Inflammatory macrophage treated with lipopolysaccharide for 1 hour (primary cell): ENCODE measurements at regions not wholly inside any gene's neighbourhood (a gene's known extent, or its start where the extent isn't known, plus 50 kb on each side); places are given as distances from the start of the nearest gene placed in this dataset.

Experiments used
- DNase-seq, 2 donors: peaks; one replicate each; pipeline ENCODE4 v3.0.0-alpha.2; 2020 to 2022

DNA sequence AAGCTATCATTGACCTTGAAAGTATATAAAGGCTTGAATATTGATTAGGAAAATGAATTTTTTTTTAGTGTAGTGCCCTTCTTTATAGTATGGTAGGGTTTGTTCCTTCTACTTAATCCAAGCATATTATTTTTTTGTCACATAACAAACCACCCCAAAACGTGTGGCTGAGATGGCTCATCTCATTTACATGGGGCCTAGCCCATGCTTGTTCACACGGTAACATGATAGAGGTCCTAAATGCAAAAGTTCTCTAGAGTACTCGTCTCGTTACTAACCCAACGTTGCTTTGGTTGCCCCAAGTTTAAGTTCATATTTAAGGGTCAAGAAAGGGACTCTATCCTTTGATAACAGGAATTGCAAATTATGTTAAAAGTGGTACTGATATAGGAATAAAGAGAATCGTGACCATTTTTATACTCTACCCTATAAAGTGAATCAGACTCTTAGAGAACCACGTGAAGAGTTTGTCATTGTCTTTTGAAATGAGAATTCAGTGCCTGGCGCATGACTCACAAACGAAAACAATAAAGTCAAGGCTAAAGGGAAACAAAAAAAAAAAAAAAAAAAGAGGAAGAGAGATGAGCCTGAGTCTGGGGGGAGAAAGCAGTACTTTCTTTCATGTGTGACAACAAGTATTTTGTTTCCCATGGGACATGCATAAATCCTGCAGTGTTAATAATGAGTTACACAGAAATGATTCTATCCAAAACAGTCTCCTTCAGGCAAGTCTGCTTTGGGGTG lies 402.8 kb upstream of the NWD2 start:
- DNase-seq = no peak

DNA sequence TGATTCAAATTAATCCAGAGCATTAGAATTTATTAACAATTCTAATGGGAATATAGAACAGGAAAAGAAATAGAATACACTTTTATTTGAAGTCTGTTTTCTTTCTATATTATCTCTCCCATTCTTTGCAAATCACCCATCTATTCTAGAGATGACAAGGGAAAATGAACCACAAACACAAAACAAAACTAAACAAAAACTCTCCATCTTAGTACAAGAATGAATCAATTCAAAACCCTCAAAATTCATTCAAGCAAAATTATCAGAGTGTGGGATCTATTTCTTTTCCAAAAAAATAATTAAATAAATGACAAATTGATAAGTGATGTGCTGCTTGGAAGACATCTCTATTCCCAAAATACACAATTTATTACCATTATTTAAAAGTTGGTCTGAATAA lies 400.1 kb upstream of the NWD2 start:
- no peak for DNase-seq

DNA sequence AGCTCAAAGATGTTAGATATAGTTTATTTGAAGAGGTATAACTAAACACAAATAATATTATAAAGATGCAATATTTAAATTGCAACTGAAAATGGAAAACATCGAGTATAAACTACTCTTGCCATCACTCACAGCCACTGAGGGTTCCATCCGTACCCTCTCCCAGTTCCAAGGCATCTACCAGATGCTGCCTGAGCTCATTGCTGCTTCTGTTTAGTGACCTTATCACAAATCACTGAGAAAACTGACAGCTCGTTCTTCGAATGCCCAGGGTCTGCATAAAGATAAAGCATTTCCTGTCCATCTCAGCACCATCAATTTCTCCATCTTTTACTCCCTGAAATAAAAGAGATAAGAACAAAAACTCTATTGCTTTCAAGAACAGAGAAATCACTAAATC lies 391.7 kb upstream of the NWD2 start:
- no peak for DNase-seq

DNA sequence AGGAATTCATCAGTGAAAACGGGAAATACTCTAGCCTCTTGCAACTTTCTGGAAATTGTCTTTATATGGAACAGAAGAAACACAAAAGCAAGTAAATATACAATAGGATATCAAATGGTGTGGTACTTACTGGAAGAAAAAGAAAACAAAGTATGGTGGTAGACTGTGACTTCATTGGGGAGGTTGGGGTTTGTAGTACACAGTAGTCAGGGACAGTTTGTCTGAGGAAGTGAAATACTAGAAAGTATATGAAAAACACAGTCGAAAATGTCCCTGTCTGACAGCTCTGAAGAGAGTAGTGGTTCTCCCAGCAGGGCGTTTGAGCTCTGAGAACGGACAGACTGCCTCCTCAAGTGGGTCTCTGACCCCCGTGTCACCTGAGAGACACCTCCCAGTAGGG lies 390.0 kb upstream of the NWD2 start:
- DNase-seq = no peak

DNA sequence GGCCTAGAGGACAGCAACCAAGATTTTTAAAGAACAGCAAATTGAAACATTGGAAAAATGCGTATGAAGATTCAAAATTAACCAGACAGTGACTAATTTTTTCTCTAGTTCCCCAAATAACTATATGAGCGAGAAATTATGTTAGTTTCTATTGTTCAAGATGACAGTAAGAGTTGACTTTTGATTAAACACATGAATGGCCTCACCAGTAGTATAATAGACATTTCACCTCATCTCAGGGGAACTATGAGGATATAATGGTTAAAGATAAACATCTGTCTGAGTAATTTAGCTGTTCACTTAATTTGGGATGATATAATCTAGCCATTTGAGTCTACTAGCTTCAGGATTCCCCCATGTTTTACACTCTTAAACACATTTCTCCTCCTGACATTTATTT lies 380.9 kb upstream of the NWD2 start:
- no peak for DNase-seq

DNA sequence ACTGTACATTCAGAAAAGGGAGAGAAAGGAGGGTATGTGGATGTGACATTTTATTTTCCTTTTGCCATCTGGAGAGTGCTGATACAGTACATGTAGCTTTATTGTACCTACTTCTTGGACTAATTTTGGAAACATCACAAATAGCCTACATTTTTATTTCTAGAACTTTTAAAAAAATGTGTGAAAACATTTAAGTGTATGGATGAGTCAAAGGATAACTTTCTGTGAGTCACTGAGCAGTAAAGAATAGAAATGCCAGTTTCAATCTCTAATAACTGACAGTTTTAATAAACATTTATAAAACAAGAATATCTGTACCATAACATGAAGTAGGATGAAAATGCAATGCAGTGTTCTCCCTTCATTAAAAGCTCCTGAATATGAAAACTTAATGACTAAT lies 374.4 kb upstream of the NWD2 start:
- no peak for DNase-seq

DNA sequence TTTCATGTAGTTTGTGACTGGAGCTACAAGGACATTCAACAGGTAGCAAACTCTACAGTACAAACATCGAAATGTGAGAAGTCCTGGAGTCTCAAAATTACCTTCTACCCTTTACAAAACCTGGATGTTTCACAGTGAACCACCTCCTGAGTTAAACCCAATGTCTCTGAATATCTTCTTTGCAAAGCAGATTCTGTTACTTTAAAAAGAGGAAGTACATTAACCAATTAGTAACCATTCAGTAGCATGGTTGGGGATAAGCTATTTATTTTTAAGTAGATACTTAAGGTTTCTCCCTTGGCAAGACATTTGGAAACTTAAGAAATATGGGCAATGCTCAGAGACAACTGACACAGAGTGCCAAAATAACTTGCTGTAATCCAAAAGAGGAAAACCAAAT lies 371.9 kb upstream of the NWD2 start:
- DNase-seq = no peak

DNA sequence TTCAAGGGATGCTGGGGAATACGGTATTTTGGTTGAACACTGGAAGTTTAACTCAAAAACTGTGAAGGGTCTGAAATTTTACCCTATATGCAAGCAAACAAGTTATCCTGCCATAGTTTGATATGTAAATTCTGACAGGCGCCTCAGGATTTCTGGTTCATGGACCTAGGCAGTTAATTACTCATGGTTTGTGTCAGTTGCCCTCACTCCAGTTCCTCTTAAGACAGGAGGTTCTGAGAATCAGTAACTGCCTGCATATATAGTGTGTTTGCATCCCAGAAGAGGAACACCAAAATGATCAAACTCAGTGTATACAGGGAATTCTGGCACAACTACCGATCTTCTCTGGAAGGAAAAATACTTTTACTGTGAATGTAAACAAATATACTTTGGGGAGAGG lies 360.4 kb upstream of the NWD2 start:
- DNase-seq = no peak

DNA sequence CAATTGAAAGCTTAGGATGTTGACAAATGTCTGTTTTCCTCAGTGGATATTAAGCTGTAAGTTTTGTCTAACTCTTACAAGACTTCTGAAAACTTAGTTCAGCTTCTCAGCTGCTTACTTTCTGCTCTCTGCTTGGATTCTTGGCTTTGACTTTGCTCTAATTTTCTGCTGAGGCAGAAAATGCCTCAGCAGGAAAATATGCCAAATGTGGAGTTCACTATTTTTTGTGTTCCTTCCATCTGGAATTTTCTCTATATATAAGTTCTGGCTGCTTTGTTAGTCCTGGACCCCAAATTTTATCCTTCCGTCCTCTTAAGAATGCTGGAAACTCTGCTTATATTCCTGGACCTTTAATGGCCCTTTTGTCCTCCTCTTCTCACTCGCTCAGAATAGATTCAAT lies 352.6 kb upstream of the NWD2 start:
- DNase-seq = no peak

DNA sequence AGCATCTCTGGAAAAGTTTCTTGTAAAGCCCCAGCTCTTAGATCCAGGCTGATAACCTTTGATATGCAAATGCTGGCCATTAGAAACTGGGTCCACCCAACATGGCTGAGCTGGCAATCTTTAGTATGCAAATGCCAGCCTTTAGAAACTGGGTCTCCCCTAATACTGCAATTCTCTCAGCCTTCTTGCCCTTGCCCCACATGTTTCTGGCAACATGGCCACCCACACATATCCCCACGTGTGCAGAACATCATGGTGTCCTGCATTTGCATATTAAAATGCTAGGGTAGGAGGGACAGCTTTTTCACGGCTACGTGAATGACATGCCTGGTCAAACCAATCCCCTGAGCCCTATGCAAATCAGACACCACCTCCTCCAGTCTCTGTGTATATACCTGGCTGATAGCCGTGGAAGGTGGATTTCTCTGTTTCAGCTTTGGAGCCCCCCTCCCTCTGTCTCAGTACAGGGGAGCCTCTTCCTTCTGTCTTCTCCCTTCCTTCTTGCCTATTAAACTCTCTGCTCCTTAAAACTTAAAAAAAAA lies 344.0 kb upstream of the NWD2 start:
- no peak for DNase-seq

DNA sequence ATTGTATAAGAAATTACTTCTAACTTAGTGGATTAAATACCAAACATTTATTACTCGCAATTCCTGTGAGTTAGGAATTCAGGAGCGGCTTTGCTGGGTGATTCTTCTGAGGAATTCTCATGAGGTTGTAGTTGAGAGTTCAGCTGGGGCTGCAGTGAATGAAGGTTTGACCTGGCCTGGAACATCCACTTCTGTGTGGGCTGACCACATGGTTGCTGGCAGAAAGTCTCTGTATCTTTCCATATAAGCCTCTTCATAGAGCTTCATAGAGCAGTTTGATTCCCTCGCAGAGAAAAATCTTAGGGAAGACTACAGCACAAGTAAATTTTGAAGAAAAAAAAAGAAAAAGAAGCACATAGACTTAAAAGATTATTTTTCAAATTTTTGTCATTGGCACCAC lies 339.7 kb upstream of the NWD2 start:
- no peak for DNase-seq

DNA sequence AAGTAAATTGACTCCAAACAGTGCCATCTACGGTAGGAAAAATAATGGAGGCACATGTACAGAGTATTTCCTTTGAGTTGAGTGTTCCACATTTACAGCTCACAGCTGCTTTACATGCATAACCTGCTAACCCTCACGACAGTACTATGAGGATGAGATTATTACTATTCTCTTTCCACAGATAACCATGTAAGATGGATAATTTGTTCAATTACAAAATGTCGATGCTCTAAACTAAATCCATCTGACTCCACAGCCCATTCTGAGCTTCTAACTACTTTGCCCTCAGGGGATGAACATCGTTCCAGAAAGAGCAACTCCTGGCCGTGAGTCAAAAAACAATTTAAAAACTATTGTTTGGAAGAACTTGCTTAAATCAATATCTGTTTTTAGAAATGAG lies 330.4 kb upstream of the NWD2 start:
- no peak for DNase-seq

DNA sequence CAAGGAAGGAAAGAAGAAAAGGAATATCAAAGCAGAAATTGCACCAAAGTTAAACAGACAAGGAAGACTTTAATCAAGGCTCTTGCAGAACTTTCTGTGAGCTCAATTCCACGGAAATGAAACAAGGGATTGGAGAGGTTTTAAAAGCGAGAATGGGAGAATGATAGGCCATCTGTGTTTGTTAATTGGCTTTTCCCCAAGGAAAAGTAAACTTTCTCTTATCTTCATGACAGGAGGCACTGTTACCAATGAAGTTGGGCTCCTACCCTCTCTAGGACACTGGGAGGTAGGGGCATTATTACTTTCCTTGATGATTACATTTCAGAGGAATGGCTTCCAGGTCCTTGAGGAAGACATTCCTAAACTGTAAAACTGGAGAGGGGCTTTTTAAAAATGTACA lies 328.8 kb upstream of the NWD2 start:
- no peak for DNase-seq

DNA sequence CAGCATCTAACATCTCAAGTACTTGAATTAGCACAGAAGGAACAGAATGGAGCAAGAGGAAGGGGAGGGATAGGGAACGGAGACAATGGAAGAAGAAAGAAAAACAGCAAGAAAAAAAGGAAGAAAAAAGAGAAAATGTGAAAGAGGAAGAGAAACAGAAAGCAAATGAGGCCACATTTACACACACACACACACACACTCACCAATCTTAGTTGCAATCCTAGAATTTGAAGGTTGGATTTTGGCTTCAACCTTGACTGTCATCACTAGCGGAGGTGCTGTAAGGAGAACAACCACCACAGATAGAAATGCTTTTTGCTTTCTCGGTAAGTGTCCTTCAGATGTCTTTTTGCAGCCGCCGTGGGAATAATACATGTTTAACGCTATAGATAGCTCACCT lies 327.1 kb upstream of the NWD2 start:
- no peak for DNase-seq

DNA sequence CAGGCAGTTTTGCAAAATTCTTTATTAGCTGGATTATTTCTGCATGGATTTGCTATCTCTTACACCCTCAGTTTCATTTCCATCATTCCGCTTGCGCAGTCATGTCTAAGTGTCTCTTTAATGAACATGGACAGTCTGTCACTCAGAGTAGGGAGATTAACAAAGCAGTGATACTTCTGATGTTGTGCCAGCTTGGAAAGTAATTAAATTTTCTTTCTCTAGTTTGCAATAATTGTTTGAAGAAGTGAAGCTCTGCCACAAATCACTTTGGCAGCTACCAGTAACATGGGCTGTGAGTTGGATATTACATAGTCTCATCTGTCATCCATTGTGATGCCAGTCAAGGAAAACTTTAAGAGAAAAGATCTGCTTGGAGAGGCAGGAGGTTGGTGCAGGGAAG lies 324.8 kb upstream of the NWD2 start:
- no peak for DNase-seq

DNA sequence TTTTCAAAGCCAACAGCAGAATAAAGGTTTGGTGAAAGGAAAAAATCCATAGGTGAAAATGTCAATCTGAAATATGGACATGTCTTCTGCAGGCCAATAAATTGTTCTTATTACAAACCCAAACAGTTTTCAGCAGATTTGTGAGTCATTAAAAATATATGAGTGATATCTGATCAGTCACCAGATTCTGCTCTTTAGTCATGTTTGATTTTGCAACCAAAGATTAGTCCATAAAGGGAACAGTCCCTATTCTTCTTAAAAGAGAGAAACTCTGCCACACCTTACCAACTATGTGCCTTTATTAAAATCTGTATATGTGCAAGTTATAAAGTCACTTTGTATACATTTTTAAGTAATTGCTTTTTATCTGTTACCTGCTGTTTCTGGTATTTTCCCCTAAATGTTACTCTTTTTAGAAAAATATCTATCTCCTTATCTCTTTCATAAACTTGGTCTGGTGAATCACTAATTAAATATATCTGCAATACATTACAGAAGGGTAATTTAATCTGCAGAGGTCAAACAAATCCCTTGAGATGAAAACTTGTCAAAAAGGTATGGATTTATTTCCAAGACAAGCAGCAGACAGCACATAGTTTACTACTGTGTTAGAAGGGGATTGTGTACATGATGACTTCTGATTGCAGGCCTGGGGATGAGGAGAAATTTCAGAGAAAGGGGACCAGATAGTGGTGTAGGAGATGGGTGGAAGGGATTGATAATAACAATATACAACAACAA lies 322.9 kb upstream of the NWD2 start:
- no peak for DNase-seq

DNA sequence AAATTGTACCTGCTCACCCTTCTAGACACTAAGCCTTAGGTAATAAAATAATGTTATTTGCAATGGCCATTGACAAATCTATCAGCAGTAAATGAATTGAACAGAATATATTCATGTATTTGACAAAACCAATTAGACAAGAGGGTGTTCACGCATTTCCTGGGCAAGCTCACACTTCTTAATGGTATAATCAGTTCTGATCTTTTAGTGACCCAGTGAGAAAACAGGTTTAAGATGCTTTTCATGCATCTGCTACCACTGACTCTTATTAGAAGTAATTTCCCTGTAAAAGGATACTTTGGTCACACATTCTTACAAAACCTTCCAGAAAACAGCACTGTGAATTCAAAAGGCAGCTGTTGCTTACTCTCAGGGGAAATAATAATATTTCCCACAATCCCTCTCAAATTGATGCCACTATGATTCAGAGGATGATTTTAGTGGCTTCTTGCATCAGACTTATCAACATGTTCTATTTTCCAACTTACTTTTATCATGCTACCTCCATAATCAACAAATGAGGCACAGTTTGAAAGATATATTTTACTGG lies 313.9 kb upstream of the NWD2 start:
- no peak for DNase-seq

DNA sequence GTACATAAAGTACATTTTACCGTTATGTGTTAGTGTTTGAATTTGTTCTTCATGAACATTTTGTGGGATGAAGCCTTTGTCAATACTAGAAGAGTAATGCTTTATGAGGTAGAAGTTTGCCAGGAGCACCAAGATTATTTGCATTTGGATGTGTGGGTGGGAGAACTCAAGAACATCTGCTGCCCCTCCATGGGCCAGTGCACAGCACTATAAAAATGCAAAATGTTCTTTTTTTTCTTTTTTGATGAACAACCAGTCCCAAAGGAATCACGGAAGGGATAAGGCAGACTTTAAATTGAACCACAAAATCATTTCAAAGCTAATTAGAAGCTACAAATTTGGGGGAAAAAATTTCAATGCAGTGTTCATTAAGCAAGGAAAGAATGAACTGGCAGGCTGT lies 300.3 kb upstream of the NWD2 start:
- DNase-seq = no peak

DNA sequence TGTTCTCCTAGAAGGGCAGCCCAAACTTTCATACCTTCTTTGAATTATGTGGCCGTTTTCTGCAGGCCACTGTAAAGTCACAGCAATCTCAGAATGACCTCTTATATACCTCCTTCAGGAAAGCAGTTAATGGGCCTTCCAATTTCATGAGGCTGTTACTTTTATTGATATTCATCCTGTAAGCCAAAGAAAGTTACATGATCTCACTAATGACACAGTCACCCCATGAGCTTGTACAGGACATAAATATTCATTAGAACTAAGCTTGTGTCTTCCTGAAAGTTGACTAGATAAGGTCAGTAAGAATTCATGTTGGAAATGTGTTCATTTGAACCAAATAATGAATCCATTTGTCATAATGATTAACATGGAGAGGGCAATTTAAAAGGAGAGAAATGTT lies 283.1 kb upstream of the NWD2 start:
- no peak for DNase-seq

DNA sequence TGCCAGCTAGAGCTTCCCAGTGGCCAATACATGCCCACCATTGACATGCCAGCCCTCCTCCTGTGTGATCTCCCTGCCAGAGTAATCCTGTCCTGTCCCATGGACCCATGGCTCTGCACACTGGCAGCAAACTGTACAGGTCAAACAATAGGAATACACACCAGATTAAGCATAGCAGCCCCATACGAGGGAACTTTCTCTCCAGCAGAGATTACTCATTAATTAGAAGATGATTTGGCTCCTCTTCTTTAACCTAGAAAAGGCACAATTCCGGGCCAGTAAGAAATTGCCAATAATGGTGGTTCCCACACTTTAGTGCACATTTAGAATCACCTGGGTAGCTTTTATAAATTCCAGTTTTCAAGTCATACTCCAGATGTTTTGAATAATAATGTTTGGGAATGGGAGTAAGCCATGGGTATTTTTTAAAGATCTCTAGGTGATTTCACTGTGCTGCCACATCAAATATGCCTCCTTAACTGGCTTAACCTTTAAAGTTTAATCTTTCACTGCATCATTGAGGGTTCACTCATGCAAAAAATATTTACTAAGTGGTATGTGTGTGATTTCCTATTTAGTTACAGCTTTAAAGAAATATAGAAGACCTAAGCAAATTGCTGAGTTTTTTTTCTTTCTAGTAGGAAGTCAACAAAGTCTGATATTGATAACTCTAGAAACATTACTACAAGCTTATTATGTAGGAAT lies 277.6 kb upstream of the NWD2 start:
- DNase-seq = no peak

DNA sequence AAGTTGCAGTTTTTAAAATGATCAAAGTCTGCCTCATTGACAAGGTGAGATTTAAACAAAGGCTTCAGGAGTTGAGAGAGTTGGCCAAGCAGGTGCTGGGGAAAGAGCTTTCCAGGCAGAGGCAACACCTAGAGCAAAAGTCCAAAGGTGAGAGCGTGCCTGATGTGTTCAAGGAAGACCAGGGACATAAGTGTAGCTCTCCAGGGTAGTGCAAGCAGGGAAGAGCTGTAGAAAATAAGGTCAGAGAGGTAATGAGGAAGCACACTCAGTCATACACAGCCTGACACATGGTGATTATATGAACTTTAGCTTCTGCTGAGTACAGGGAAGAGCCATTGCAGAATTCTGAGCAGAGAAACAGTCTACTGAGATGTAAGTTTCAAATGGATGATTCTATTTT lies 265.0 kb upstream of the NWD2 start:
- DNase-seq = no peak

DNA sequence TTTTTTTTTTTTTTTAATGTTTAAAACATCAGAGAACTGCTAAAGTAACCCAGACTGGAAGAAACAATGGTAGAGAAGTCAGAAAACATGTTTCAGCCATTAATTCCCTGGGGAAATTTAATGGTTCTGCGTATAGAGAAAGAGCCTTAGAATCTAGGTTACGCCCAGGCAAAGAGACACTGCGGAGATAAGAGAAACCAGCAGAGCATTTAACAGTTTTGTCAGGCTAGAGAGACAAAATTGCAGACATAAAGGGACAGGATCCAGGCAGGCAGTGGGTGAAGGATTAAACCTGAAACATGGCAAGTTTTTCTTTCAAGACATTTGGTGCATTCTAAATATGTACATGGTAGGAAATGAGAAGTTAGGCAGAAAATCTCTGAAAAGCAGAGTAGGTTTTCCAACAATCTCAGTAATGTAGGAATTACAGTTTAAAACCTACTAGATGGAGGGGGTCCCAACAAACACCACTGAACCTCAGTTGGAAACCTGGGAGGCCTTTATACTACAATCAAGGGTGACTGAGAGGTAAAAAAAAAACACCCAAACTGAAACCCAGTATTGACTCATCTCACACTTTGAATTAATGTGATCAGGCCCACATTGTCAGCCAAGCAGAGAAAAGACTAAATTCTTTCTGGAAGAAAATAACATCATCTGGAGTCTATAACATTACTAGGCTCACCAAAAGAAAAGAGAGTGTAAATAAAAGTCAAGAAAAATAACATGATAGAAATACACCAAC lies 254.2 kb upstream of the NWD2 start:
- no peak for DNase-seq

DNA sequence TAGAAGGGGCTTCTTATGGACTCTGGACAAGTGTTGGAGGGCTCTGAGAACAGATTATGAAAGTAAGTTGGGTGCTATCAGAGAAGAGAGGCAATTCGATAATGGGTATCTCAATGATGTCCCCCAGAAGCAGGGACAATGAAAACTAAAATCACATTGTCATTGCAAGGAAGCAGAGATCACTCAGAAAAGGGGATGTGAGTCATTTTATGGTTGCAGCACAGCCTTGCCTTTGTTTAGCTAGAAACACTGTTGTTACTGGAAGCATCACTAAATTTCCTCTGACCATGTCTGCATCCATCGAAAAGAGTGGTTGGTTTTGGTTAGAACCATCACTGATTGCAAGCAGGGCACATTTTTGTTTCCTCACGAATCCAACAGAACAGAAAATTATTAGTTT lies 246.8 kb upstream of the NWD2 start:
- no peak for DNase-seq
